HG02571 (cell line): ENCODE measurements at regions not wholly inside any gene's neighbourhood (a gene's known extent, or its start where the extent isn't known, plus 50 kb on each side); places are given as distances from the start of the nearest gene placed in this dataset.
A peak's percentile ranks its signal among the peaks of the same experiment; 100 is the strongest.

ENCODE experiments used
- ATAC-seq: cut with Tn5 transposase; IDR thresholded peaks from one replicate; pipeline ENCODE4 v1.9.1; 2021; ENCODE audit warnings: mild to moderate bottlenecking, moderate library complexity; ENCODE audit not compliant: unreplicated experiment

GRCh38 chr15:89421219-89421618, 75.2 kb downstream of the RHCG start:
- ATAC-seq: no peak

GRCh38 chr15:89419370-89419984, 76.9 kb downstream of the RHCG start:
- ATAC-seq: no peak

GRCh38 chr15:89417206-89417725, 79.1 kb downstream of the RHCG start:
- no peak for ATAC-seq

GRCh38 chr15:89416339-89417183, 79.8 kb downstream of the RHCG start:
- ATAC-seq: peak; percentile 71

- no peak for ATAC-seq
Measured at GRCh38 chr15:89414571-89414970, 79.9 kb upstream of the POLG start.

GRCh38 chr15:89413877-89414276, 79.3 kb upstream of the POLG start:
- no peak for ATAC-seq

GRCh38 chr15:89412905-89413411, 78.3 kb upstream of the POLG start:
- ATAC-seq: no peak

GRCh38 chr15:89410039-89410435, 75.4 kb upstream of the POLG start:
- no peak for ATAC-seq

GRCh38 chr15:89409184-89410038, 74.8 kb upstream of the POLG start:
- ATAC-seq: no peak

- no peak for ATAC-seq
Measured at GRCh38 chr15:89408372-89409183, 74.0 kb upstream of the POLG start.

- ATAC-seq: no peak
Measured at GRCh38 chr15:89406940-89407607, 72.5 kb upstream of the POLG start.

- ATAC-seq: no peak
Measured at GRCh38 chr15:89406218-89406939, 71.8 kb upstream of the POLG start.

- no peak for ATAC-seq
Measured at GRCh38 chr15:89405494-89405893, 70.9 kb upstream of the POLG start.

- ATAC-seq: no peak
Measured at GRCh38 chr15:89404023-89404422, 69.4 kb upstream of the POLG start.

GRCh38 chr15:89402518-89402805, 67.8 kb upstream of the POLG start:
- ATAC-seq: no peak

GRCh38 chr15:89401631-89402517, 67.2 kb upstream of the POLG start:
- ATAC-seq: no peak

- ATAC-seq: no peak
Measured at GRCh38 chr15:89400782-89401545, 66.3 kb upstream of the POLG start.
